Pancreas (tissue), 10 donors: ENCODE measurements at regions not wholly inside any gene's neighbourhood (a gene's known extent, or its start where the extent isn't known, plus 50 kb on each side); places are given as distances from the start of the nearest gene placed in this dataset.

Experiments used
- ATAC-seq, 4 donors: fragments of 200-7000 bp; cut with Tn5 transposase; one replicate each; pipeline versions ENCODE4 v1.8.0 to v1.9.1; 2020; ENCODE audit warnings: mild to moderate bottlenecking in 4 of 4, moderate library complexity in 4 of 4
- DNase-seq, 6 donors: peaks; one replicate each; pipeline ENCODE4 v3.0.0-alpha.2; 2020
- FAIRE-seq: peaks from 2 replicates; lab custom pipeline; 2012; peaks lifted over from hg19 to GRCh38; lab: Jason Lieb, UNC
- H3K27ac ChIP-seq, 4 donors: fragments of 200-600 bp; sonication (generic); 1 replicate in 3 of 4; 2 replicates in 1 of 4; pipeline versions ENCODE4 v1.5.0 to v1.8.0; 2020
- H3K27me3 ChIP-seq, 4 donors: fragments of 200-600 bp; one replicate each; pipeline ENCODE4 v1.8.0; 2021
- H3K36me3 ChIP-seq, 3 donors: fragments of 200-600 bp; sonication (generic) in 1 of 3; one replicate each; pipeline versions ENCODE4 v1.5.0 to v1.8.0; 2020 to 2021
- H3K4me1 ChIP-seq, 3 donors: fragments of 200-600 bp; one replicate each; pipeline ENCODE4 v1.8.0; 2021
- H3K4me3 ChIP-seq, 4 donors: fragments of 200-600 bp; sonication (generic) in 2 of 4; one replicate each; pipeline versions ENCODE4 v1.5.0 to v1.8.0; 2020 to 2021
- H3K9me3 ChIP-seq, 4 donors: fragments of 200-600 bp; one replicate each; pipeline ENCODE4 v1.8.0; 2021
- WGBS, 2 donors: extraction: QIAGEN DNeasy Blood & Tissue Kit; methylation state at CpG; one replicate each; pipeline ENCODE4 v1.1.7; 2013; 5-methylcytosine and 5-hydroxymethylcytosine counted together
- intact Hi-C, 3 donors: fragments of 100-400 bp; cut with DNase I; formaldehyde crosslinking; loops; one replicate each; pipeline versions ENCODE4 v1.11.1 to v1.14.2; 2022
- TF ChIP-seq, protein P1 (sequence below), 4 donors: fragments of 200-600 bp; sonication (generic) in 3 of 4; IDR thresholded peaks; one replicate each; pipeline versions ENCODE4 v1.5.0 to v1.8.0; 2021; ENCODE audit warnings: antibody characterized with exemption in 4 of 4
- donor health status: healthy with polysubstance abuse.
- donor health status: DM: no; HTN: no; CAD: no; lungs with moderate emphysema.
- donor health status: DM: no; HTN: no; CAD: no.
- donor health status: control.
- donor health status: control.
- donor health status: Bipolar disorder and iron deficiency.
- donor health status: DM: yes; HTN: yes; CAD: no.
- donor health status: DM: no; HTN: no; CAD: no.
- donor health status: DM: no; HTN: no; CAD: no.
- donor health status: DM: yes; HTN: yes; CAD: no.

DNA sequence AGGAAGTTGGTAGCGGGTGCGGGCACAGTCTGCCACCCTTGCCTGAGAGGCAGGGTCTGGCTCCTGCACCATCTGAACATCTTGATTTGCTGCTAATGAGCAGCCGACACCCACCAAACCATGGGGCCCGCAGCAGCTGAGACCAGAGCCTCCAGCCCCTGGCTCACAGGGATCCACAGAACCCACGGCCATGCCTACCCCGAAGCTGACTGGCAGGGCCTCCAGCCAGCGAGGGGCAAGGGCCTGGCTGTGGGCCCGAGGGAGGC lies 171.5 kb upstream of the NTM start:
- Histone ChIP-seq H3K4me1 (no peaks in the 10 kb centered on the region), H3K36me3 (no peaks in the 10 kb centered on the region), H3K27me3 (peaks cover 0 to 9% (median 0%) of the 10 kb centered on the region in 4 donors), H3K9me3 (no peaks in the 10 kb centered on the region), H3K27ac (no peak overlapping the region), H3K4me3 (no peak overlapping the region)
- DNase-seq (no peak), FAIRE-seq (no peak), ATAC-seq (no peak)
- 71 to 79% methylated on average over 8 of the region's 8 CpGs for WGBS, 2 donors
- TF ChIP-seq, protein P1, sequence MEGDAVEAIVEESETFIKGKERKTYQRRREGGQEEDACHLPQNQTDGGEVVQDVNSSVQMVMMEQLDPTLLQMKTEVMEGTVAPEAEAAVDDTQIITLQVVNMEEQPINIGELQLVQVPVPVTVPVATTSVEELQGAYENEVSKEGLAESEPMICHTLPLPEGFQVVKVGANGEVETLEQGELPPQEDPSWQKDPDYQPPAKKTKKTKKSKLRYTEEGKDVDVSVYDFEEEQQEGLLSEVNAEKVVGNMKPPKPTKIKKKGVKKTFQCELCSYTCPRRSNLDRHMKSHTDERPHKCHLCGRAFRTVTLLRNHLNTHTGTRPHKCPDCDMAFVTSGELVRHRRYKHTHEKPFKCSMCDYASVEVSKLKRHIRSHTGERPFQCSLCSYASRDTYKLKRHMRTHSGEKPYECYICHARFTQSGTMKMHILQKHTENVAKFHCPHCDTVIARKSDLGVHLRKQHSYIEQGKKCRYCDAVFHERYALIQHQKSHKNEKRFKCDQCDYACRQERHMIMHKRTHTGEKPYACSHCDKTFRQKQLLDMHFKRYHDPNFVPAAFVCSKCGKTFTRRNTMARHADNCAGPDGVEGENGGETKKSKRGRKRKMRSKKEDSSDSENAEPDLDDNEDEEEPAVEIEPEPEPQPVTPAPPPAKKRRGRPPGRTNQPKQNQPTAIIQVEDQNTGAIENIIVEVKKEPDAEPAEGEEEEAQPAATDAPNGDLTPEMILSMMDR (IDR thresholded peaks at IDR 0.05), result no peak
- intact Hi-C loops, result no loop called here

DNA sequence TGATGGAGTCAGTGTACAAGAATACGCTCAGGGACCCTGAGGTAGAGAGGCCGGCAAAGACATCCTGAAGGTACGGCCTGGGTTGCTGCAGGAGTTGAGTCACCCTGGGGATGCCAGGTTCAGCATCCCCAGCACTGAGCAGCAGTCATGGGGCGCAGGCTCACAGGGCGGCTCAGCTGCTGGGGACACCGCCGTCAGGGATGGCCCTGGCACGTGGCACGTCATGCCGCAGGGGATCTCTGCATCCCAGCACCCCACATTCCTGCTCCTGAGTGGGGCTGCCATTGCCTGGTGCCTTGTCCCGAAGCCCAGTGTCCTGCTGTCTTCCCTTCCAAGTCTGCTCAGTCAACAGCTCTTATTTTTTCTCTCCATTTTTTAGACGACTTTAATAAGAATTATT lies 168.7 kb upstream of the NTM start:
- Histone ChIP-seq H3K4me3 (no peak overlapping the region), H3K27ac (no peak overlapping the region), H3K27me3 (peaks cover 0 to 4% (median 0%) of the 10 kb centered on the region in 4 donors), H3K36me3 (no peaks in the 10 kb centered on the region), H3K4me1 (no peaks in the 10 kb centered on the region), H3K9me3 (no peaks in the 10 kb centered on the region)
- intact Hi-C loops, result no loop called here
- WGBS, 2 donors, result 73 to 78% methylated on average over 12 of the region's 12 CpGs
- no peak for ATAC-seq
- TF ChIP-seq, protein P1 (IDR thresholded peaks at IDR 0.05), result no peak
- no peak for FAIRE-seq
- DNase-seq, result no peak

DNA sequence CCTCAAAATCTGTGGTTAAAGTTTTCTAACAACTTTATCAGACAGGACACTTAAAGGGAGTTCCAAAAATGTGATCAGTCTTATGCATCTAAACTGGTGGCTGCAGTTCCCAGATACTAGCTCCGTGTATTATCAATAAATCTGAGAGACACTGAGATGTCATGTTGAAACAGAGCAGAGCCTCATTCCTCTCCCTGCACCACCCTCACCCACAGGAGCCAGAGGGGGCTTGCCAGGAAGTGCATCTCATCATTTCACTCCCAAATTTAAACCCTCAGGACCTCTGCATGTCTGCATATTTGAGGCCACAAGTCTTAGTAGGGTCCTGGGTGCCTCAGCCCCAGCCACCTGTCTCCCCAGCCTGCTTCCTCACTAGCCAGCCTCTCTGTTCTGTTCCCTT lies 167.4 kb upstream of the NTM start:
- ATAC-seq, result no peak
- H3K9me3 ChIP-seq, result no peaks in the 10 kb centered on the region
- no peak for FAIRE-seq
- intact Hi-C loops, result no loop called here
- no peak overlapping the region for H3K27ac ChIP-seq
- WGBS, 2 donors, result 25 to 33% methylated on average over 1 of the region's 1 CpG
- H3K27me3 ChIP-seq, result peaks cover 0 to 4% (median 0%) of the 10 kb centered on the region in 4 donors
- H3K4me3 ChIP-seq, result no peak overlapping the region
- no peaks in the 10 kb centered on the region for H3K36me3 ChIP-seq
- TF ChIP-seq, protein P1 (IDR thresholded peaks at IDR 0.05), result no peak
- DNase-seq, result no peak
- H3K4me1 ChIP-seq, result no peaks in the 10 kb centered on the region

DNA sequence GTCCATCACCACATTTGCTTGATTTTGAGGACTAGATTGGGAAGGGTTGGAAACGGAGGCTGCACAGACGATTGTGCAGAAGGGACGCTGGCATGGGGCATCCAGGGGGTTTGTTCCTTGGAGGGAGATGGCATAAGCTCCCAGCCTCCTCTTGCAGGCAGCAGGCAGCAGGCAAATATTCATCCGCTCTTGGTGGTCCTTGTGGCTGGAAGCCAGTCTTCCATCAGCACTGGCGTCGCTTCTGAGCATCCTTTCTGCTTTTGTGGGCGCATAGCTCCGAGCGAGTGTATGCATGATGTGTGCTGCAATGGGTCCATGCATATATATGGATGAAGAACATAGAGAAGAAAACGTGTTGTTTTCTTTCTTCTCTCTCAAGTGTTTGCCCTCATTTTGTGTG lies 166.1 kb upstream of the NTM start:
- 70 to 77% methylated on average over 10 of the region's 10 CpGs for WGBS, 2 donors
- no peak for ATAC-seq
- TF ChIP-seq, protein P1 (IDR thresholded peaks at IDR 0.05), result no peak
- FAIRE-seq, result no peak
- Histone ChIP-seq H3K27me3 (peaks cover 0 to under 1% (median 0%) of the 10 kb centered on the region in 4 donors), H3K36me3 (no peaks in the 10 kb centered on the region), H3K4me3 (no peak overlapping the region), H3K4me1 (no peaks in the 10 kb centered on the region), H3K9me3 (no peaks in the 10 kb centered on the region), H3K27ac (no peak overlapping the region)
- intact Hi-C loops, result no loop called here
- DNase-seq, result no peak

DNA sequence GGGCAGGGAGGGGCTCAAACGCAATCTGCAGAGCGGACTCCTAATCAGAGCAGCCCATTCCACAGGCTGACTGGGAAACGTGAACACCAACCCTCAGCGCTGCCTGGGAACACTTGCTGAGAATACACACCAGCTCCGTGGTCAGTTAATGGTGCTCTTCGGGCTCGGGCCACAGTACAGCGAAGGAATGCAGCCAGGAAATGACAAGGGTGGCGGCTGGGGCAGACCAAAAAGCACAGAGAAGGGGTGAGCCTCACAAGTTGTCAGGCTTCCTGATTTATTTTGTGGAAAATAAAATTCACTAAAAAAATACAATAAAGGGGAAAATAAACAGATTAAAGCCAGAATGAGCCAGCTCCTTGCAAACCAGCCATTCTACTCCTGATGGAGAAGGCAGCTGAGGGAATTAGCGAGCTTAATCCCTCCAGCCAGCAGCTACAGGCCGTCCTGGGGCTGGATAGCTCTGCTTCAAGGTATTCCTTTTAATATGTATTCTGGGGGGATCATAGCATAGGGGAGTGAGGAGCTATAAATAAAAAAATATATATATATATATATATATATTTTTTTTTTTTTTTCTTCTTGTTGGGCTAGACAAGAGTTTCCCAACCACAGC lies 165.5 kb upstream of the NTM start:
- intact Hi-C loops, result no loop called here
- no peak for ATAC-seq
- H3K27ac ChIP-seq, result no peak overlapping the region
- no peak for FAIRE-seq
- H3K36me3 ChIP-seq, result no peaks in the 10 kb centered on the region
- no peak for DNase-seq
- TF ChIP-seq, protein P1 (IDR thresholded peaks at IDR 0.05), result no peak
- H3K9me3 ChIP-seq, result no peaks in the 10 kb centered on the region
- WGBS, 2 donors, result 49 to 53% methylated on average over 11 of the region's 11 CpGs
- no peaks in the 10 kb centered on the region for H3K27me3 ChIP-seq
- H3K4me3 ChIP-seq, result no peak overlapping the region
- no peaks in the 10 kb centered on the region for H3K4me1 ChIP-seq
